DND-41 (cell line): ENCODE measurements at regions not wholly inside any gene's neighbourhood (a gene's known extent, or its start where the extent isn't known, plus 50 kb on each side); places are given as distances from the start of the nearest gene placed in this dataset.

Source experiments
- ATAC-seq: fragments of 200-7000 bp; cut with Tn5 transposase; 3 replicates; pipeline ENCODE4 v1.9.1; 2021; ENCODE audit warnings: low read depth; ENCODE audit not compliant: insufficient read depth
- DNase-seq: peaks from one replicate; pipeline ENCODE4 v3.0.0-alpha.2; 2020
- H2AFZ ChIP-seq: 2 replicates; pipeline ENCODE4 v1.6.0; 2012; ENCODE audit warnings: low read depth, low read length
- H3K27ac ChIP-seq: 2 replicates; pipeline ENCODE4 v1.5.1; 2012; ENCODE audit warnings: low read length, inconsistent platforms
- H3K27me3 ChIP-seq: fragments of 200-600 bp; sonication (generic); 2 replicates; pipeline ENCODE4 v1.6.0; 2012; ENCODE audit warnings: low read length, mild to moderate bottlenecking, inconsistent platforms; ENCODE audit not compliant: insufficient read depth, poor library complexity
- H3K36me3 ChIP-seq: 2 replicates; pipeline ENCODE4 v1.5.1; 2012; ENCODE audit warnings: low read length, inconsistent platforms; ENCODE audit not compliant: insufficient read depth
- H3K4me1 ChIP-seq: 2 replicates; pipeline ENCODE4 v1.5.1; 2012; ENCODE audit warnings: mild to moderate bottlenecking, low read length; ENCODE audit not compliant: insufficient read depth
- H3K4me2 ChIP-seq: 2 replicates; pipeline ENCODE4 v1.6.0; 2012; ENCODE audit warnings: mild to moderate bottlenecking, moderate library complexity, low read length, inconsistent platforms; ENCODE audit not compliant: insufficient read depth
- H3K4me3 ChIP-seq, 2 experiments: fragments of 200-600 bp in 1 of 2; shearing (Covaris generic) in 1 of 2; 2 replicates each; pipeline ENCODE4 v1.5.1; 2012 to 2016; ENCODE audit warnings: inconsistent platforms in 2 of 2, low read length in 2 of 2, mild to moderate bottlenecking in 2 of 2, low read depth in 1 of 2, moderate library complexity in 1 of 2
- H3K79me2 ChIP-seq: 2 replicates; pipeline ENCODE4 v1.6.0; 2012; ENCODE audit warnings: low read length, inconsistent platforms; ENCODE audit not compliant: insufficient read depth
- H3K9ac ChIP-seq: 2 replicates; pipeline ENCODE4 v1.6.0; 2012; ENCODE audit warnings: low read depth, mild to moderate bottlenecking, inconsistent platforms, low read length, moderate library complexity
- H3K9me3 ChIP-seq: 2 replicates; pipeline ENCODE4 v1.5.1; 2012; ENCODE audit warnings: low read length, moderate library complexity, mild to moderate bottlenecking, inconsistent platforms; ENCODE audit not compliant: insufficient read depth, severe bottlenecking
- H4K20me1 ChIP-seq: 2 replicates; pipeline ENCODE4 v1.6.0; 2012; ENCODE audit warnings: low read length; ENCODE audit not compliant: insufficient read depth
- EZH2 ChIP-seq: IDR thresholded peaks from 3 replicates; pipeline ENCODE4 v1.6.1; 2012; ENCODE audit warnings: borderline replicate concordance, low read depth, mild to moderate bottlenecking, moderate library complexity, low read length, inconsistent platforms; ENCODE audit not compliant: severe bottlenecking
- TF ChIP-seq, protein P1 (sequence below): IDR thresholded peaks from 2 replicates; pipeline ENCODE4 v1.5.1; 2012; ENCODE audit warnings: borderline replicate concordance, low read length, moderate library complexity, mild to moderate bottlenecking; ENCODE audit not compliant: poor library complexity, severe bottlenecking; ENCODE audit errors: extremely low read depth

DNA sequence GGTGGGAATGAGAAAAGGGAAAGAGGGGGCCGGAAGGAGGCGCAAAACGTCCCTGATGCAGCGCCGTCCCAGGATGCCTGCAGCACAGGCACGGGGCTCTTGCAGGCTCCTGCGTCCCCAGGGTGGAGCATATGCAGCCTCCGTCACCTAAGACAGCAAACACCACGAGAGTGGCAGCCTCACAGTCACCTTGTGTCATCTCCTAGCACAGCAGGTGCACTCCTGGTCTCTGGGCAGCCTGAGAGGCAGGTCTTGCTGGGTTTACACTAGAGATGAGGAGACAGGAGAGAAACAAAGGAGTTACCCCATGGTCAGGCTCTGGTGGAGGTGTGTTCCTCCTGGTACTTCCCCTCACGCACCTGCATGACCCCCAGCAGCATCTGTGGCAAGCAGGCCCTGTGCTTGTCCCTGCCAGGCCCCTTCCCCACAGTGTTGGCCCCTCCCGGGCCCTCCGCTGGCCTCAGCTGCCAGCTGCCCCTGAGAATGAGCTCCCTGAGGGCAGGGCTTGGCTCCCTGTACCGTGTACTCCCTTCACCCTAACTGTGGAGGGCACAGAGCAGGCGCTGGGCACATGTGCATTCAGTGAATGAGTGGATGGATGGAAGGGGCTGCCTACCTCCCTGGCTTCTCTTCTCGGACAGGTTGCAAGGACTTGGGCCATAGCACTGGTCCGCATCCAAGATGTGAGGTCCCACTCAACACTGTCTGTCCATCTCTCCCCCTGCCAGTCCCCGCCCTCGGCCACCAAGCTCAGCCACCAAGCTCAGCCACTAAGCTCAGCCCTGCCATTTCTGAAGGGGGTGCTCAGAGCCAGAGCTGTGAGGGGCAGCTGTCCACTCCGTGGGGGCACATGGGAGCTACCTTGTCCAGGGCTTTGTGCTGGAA, 988.6 kb downstream of the BRD1 start:
- H3K4me2 ChIP-seq = no peak overlapping the region
- no peak for ATAC-seq

DNA sequence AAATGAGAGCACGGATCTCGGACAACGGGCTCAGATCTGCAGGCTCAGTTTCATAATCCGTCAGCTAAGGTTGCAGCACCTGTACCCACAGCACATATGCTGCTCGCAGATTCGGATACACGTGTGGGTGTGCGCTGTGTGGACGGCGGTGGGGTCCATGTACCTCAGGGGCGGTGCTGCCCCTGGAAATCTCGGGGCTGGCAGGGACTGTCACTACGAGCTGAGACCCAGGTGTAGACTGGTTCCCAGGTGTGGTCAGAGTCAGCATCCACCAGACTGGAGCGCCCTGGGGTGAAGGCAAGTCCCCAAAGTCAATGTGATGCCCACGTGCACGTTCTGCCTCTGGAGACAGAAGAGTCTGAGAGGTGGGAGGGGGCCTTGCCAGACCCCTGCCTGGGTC, 989.3 kb downstream of the BRD1 start:
- Histone ChIP-seq H3K4me2 (no peak overlapping the region), H3K27ac (no peak overlapping the region), H3K27me3 (peaks cover 2% of the 10 kb centered on the region), H3K9me3 (peaks cover 7% of the 10 kb centered on the region), H3K4me1 (no peaks in the 10 kb centered on the region), H4K20me1 (no peaks in the 10 kb centered on the region; the same call in 1 of the 2 replicates), H3K79me2 (no peaks in the 10 kb centered on the region), H3K9ac (no peak overlapping the region), H3K36me3 (no peaks in the 10 kb centered on the region), H3K4me3 (no peak overlapping the region), H2AFZ (no peak overlapping the region)
- no peak for DNase-seq
- ATAC-seq = no peak
- TF ChIP-seq EZH2 = no peak
- TF ChIP-seq, protein P1, sequence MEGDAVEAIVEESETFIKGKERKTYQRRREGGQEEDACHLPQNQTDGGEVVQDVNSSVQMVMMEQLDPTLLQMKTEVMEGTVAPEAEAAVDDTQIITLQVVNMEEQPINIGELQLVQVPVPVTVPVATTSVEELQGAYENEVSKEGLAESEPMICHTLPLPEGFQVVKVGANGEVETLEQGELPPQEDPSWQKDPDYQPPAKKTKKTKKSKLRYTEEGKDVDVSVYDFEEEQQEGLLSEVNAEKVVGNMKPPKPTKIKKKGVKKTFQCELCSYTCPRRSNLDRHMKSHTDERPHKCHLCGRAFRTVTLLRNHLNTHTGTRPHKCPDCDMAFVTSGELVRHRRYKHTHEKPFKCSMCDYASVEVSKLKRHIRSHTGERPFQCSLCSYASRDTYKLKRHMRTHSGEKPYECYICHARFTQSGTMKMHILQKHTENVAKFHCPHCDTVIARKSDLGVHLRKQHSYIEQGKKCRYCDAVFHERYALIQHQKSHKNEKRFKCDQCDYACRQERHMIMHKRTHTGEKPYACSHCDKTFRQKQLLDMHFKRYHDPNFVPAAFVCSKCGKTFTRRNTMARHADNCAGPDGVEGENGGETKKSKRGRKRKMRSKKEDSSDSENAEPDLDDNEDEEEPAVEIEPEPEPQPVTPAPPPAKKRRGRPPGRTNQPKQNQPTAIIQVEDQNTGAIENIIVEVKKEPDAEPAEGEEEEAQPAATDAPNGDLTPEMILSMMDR = no peak

More for the DNA sequence above, 988.6 kb downstream of the BRD1 start:
- no peak for DNase-seq
- TF ChIP-seq, protein P1 = no peak
- TF ChIP-seq EZH2 = no peak
- H3K79me2 ChIP-seq = no peaks in the 10 kb centered on the region
- H3K4me1 ChIP-seq = no peaks in the 10 kb centered on the region
- peaks cover 7% of the 10 kb centered on the region for H3K9me3 ChIP-seq
- no peak overlapping the region for H2AFZ ChIP-seq
- H3K36me3 ChIP-seq = no peaks in the 10 kb centered on the region
- H3K27me3 ChIP-seq = no peaks in the 10 kb centered on the region
- no peak overlapping the region for H3K9ac ChIP-seq
- H4K20me1 ChIP-seq = no peaks in the 10 kb centered on the region; the same call in 1 of the 2 replicates
- no peak overlapping the region for H3K27ac ChIP-seq
- H3K4me3 ChIP-seq = no peak overlapping the region

DNA sequence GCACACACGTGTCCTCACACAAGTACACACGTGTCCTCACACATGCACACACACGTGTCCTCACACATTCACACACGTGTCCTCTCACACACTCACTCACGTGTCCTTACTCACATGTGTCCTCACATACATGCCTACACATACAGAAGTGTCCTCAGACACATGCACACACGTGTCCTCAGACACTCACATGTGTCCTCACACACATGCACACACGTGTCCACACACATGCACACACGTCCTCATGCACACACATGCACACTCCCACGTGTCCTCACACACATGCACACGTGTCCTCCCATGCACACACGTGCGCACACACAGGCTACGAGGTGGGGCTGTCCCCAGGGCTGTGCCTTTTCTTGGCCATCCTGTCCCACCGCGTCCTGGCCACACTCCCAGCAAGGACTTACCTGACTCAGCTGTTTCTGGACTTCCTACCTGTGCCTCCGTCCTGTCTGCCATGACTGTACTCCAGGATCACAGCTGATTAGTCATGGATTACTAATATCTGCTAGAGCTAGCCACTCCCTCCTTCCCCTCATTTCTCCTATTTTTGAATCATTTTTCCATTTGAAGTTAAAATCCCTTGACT, 990.2 kb downstream of the BRD1 start:
- no peak overlapping the region for H3K4me3 ChIP-seq
- no peak overlapping the region for H3K4me2 ChIP-seq
- TF ChIP-seq, protein P1 = no peak
- TF ChIP-seq EZH2 = no peak
- no peak overlapping the region for H3K27ac ChIP-seq
- ATAC-seq (no peak), DNase-seq (no peak)
- H3K27me3 ChIP-seq = peaks cover 6% of the 10 kb centered on the region
- H3K36me3 ChIP-seq = no peaks in the 10 kb centered on the region
- no peaks in the 10 kb centered on the region for H4K20me1 ChIP-seq
- H3K4me1 ChIP-seq = no peaks in the 10 kb centered on the region
- H3K79me2 ChIP-seq = no peaks in the 10 kb centered on the region
- no peak overlapping the region for H2AFZ ChIP-seq
- peaks cover 7% of the 10 kb centered on the region for H3K9me3 ChIP-seq
- no peak overlapping the region for H3K9ac ChIP-seq
